Naive B cell (primary cell): ENCODE measurements at regions not wholly inside any gene's neighbourhood (a gene's known extent, or its start where the extent isn't known, plus 50 kb on each side); places are given as distances from the start of the nearest gene placed in this dataset.

Experiments used
- ATAC-seq, 2 donors: fragments of 150-1000 bp; cut with Tn5 transposase; 2 replicates each; pipeline ENCODE4 v1.10.0; 2021; ENCODE audit warnings: low read depth in 2 of 2, mild to moderate bottlenecking in 2 of 2, moderate library complexity in 2 of 2
- DNase-seq: peaks from one replicate; pipeline ENCODE4 v3.0.0; 2022
- H3K27ac Mint-ChIP-seq, 6 donors: one replicate each; pipeline ENCODE4 v1.8.0; 2020 to 2022; ENCODE audit warnings: mild to moderate bottlenecking in 6 of 6, mixed read lengths in 6 of 6, moderate library complexity in 5 of 6, inconsistent platforms in 2 of 6
- H3K27me3 Mint-ChIP-seq, 3 donors: one replicate each; pipeline ENCODE4 v1.8.0; 2021 to 2022; ENCODE audit warnings: mixed read lengths in 3 of 3, mild to moderate bottlenecking in 1 of 3
- H3K36me3 Mint-ChIP-seq, 2 donors: one replicate each; pipeline ENCODE4 v1.8.0; 2020 to 2022; ENCODE audit warnings: mixed read lengths in 2 of 2, inconsistent platforms in 1 of 2, mild to moderate bottlenecking in 1 of 2
- H3K4me1 Mint-ChIP-seq, 3 donors: one replicate each; pipeline ENCODE4 v1.8.0; 2020 to 2022; ENCODE audit warnings: mixed read lengths in 3 of 3, inconsistent platforms in 1 of 3, mild to moderate bottlenecking in 1 of 3, moderate library complexity in 1 of 3
- H3K4me3 Mint-ChIP-seq, 8 donors: one replicate each; pipeline ENCODE4 v1.8.0; 2020 to 2022; ENCODE audit warnings: mild to moderate bottlenecking in 8 of 8, mixed read lengths in 8 of 8, moderate library complexity in 8 of 8, inconsistent platforms in 2 of 8
- H3K9me3 Mint-ChIP-seq, 7 donors: one replicate each; pipeline ENCODE4 v1.8.0; 2020 to 2022; ENCODE audit warnings: mixed read lengths in 7 of 7, mild to moderate bottlenecking in 5 of 7, inconsistent platforms in 2 of 7, moderate library complexity in 1 of 7

DNA sequence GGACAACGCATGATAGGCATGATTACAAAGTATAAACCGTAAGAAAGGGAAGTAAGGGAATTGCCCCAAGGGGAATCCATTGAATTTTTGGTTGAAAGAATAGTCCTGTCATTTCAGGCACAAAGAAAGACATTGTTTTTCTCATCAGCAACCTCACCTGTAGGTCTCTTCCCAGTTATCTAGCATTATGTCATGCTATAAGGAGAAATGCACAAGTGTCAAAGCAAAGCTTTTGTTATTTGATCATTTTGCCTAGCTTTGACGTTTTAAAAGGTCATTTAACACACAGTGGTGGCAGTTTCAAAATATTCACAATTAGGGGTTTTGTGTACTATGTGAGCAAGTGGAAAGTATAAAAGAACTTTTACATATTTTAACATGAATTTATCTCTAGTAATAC is 796.2 kb upstream of the MIR17HG start:
- Mint-ChIP-seq H3K36me3 (no peaks in the 10 kb centered on the region), H3K4me3 (no peak overlapping the region), H3K27ac (no peak overlapping the region), H3K9me3 (peaks cover 7 to 30% (median 14%) of the 10 kb centered on the region in 7 donors), H3K27me3 (no peaks in the 10 kb centered on the region), H3K4me1 (no peaks in the 10 kb centered on the region)
- ATAC-seq (no peak), DNase-seq (no peak)

GRCh38 chr13:90552702-90553101 is 794.8 kb upstream of the MIR17HG start:
- Mint-ChIP-seq H3K4me1 (no peaks in the 10 kb centered on the region), H3K9me3 (peaks cover 4 to 18% (median 12%) of the 10 kb centered on the region in 7 donors), H3K27ac (no peak overlapping the region), H3K36me3 (no peaks in the 10 kb centered on the region), H3K4me3 (no peak overlapping the region), H3K27me3 (no peaks in the 10 kb centered on the region)
- ATAC-seq (no peak), DNase-seq (no peak)

- Mint-ChIP-seq H3K27me3 (no peaks in the 10 kb centered on the region), H3K27ac (no peak overlapping the region), H3K9me3 (peaks cover 2 to 15% (median 10%) of the 10 kb centered on the region in 7 donors), H3K4me3 (no peak overlapping the region), H3K36me3 (no peaks in the 10 kb centered on the region), H3K4me1 (no peaks in the 10 kb centered on the region)
- no peak for DNase-seq
- ATAC-seq: no peak
These were observed 794.3 kb upstream of the MIR17HG start for GRCh38 chr13:90553159-90553558.

- Mint-ChIP-seq H3K27ac (no peak overlapping the region), H3K36me3 (no peaks in the 10 kb centered on the region), H3K9me3 (peaks cover 0 to 11% (median 2%) of the 10 kb centered on the region in 7 donors), H3K4me3 (peak overlapping the region in 1 of 8 donors; percentile 2), H3K27me3 (no peaks in the 10 kb centered on the region), H3K4me1 (no peaks in the 10 kb centered on the region)
- no peak for DNase-seq
- no peak for ATAC-seq
These were observed 789.9 kb upstream of the MIR17HG start for GRCh38 chr13:90557626-90558025.

DNA sequence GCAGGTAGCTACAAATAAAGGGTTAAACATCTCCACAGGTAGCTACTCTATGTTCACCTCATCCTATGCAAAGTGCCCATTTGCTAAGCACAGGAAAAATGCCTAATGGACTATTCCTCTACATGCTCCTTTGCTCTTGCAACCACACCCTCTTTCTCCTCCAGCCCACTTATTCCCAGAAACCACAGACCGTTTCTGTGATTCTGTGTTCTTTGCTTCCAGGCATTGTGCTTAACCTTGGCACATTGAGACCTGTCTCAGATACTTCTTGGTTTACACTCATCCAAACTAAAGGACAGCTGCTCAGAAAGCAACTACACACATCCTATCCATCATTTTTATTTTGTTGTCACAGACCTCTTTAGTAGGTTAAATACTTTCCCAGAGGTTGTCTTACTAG is 785.0 kb upstream of the MIR17HG start:
- Mint-ChIP-seq H3K27ac (no peak overlapping the region), H3K9me3 (peaks cover 0 to 14% (median 2%) of the 10 kb centered on the region in 7 donors), H3K27me3 (no peaks in the 10 kb centered on the region), H3K4me3 (no peak overlapping the region), H3K36me3 (no peaks in the 10 kb centered on the region), H3K4me1 (no peaks in the 10 kb centered on the region)
- ATAC-seq (no peak), DNase-seq (no peak)

DNA sequence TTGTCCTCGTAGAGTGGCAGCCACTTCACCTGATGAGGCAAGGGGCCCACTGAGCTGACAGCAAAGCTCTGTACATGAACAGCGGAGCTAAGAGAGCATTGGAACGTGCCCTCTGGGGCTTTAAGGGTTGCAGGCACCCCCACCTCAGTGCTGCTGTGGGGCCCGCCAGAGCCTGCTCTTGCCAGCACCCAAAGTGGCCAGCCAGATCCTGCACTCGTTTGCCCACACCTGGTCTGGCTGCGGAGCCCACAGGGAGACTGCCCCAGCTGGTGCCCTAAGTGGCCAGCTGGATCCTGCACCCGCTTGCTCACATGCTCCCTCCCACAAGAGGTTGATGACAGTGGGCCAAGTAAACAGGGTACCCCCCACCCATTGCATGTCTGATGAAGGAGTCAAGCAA is 783.4 kb upstream of the MIR17HG start:
- ATAC-seq: no peak
- no peaks in the 10 kb centered on the region for H3K36me3 Mint-ChIP-seq
- no peak overlapping the region for H3K4me3 Mint-ChIP-seq
- H3K27ac Mint-ChIP-seq: no peak overlapping the region
- H3K4me1 Mint-ChIP-seq: no peaks in the 10 kb centered on the region
- H3K9me3 Mint-ChIP-seq: peaks cover 0 to 14% (median 4%) of the 10 kb centered on the region in 7 donors
- DNase-seq: no peak
- H3K27me3 Mint-ChIP-seq: no peaks in the 10 kb centered on the region

DNA sequence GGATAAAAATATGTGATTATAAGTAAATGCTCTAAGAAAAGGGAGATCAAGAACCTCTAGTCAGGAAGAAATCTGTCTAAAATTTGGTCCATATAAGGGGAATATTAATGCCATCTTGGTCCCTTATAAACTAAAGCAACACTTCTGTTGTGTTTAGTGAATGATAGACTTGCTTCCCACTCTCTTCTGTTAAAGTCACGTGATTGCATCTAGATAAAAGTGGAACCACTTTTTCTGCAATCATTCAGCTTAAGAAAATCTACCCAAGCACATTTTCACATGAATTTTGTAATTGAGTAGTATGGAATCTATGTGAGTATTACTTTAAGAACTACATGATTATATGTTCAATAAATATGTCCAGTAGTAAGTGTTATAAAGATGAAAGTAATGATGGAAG is 782.9 kb upstream of the MIR17HG start:
- Mint-ChIP-seq H3K4me3 (no peak overlapping the region), H3K36me3 (no peaks in the 10 kb centered on the region), H3K27ac (peak overlapping the region in 1 of 6 donors; percentile 10), H3K4me1 (no peaks in the 10 kb centered on the region), H3K9me3 (peaks cover 0 to 14% (median 5%) of the 10 kb centered on the region in 7 donors), H3K27me3 (no peaks in the 10 kb centered on the region)
- no peak for ATAC-seq
- DNase-seq: no peak

GRCh38 chr13:90565985-90566713 is 781.3 kb upstream of the MIR17HG start:
- Mint-ChIP-seq H3K4me3 (no peak overlapping the region), H3K36me3 (no peaks in the 10 kb centered on the region), H3K4me1 (no peaks in the 10 kb centered on the region), H3K27me3 (no peaks in the 10 kb centered on the region), H3K9me3 (peaks cover 0 to 7% (median 5%) of the 10 kb centered on the region in 7 donors), H3K27ac (no peak overlapping the region)
- DNase-seq: no peak
- no peak for ATAC-seq

DNA sequence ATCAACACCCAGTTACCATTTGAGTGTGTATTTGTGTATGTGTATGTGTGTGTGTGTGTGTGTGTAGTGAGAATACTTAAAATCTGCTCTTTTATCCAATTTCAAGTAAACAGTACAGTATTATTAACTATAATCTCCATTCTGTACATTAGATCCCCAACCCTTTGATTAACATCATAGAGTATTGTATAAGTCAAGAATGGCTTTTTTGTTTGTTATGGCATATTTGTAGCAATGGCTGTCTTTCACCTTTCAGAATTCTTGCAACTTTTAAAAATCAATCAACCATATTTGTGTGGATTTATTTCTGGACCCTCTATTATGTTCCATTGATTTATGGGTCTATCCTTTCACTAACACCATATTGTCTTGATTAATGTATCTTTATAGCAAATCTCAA is 779.3 kb upstream of the MIR17HG start:
- ATAC-seq (no peak), DNase-seq (no peak)
- H3K27ac Mint-ChIP-seq: no peak overlapping the region
- H3K27me3 Mint-ChIP-seq: no peaks in the 10 kb centered on the region
- peaks cover 0 to 9% (median 3%) of the 10 kb centered on the region in 7 donors for H3K9me3 Mint-ChIP-seq
- H3K4me3 Mint-ChIP-seq: no peak overlapping the region
- no peaks in the 10 kb centered on the region for H3K4me1 Mint-ChIP-seq
- H3K36me3 Mint-ChIP-seq: no peaks in the 10 kb centered on the region

GRCh38 chr13:90576067-90576466 is 771.4 kb upstream of the MIR17HG start:
- Mint-ChIP-seq H3K36me3 (no peaks in the 10 kb centered on the region), H3K4me3 (no peak overlapping the region), H3K4me1 (no peaks in the 10 kb centered on the region), H3K27me3 (no peaks in the 10 kb centered on the region), H3K9me3 (peaks cover 0 to 3% (median 2%) of the 10 kb centered on the region in 7 donors), H3K27ac (no peak overlapping the region)
- ATAC-seq (no peak), DNase-seq (no peak)

DNA sequence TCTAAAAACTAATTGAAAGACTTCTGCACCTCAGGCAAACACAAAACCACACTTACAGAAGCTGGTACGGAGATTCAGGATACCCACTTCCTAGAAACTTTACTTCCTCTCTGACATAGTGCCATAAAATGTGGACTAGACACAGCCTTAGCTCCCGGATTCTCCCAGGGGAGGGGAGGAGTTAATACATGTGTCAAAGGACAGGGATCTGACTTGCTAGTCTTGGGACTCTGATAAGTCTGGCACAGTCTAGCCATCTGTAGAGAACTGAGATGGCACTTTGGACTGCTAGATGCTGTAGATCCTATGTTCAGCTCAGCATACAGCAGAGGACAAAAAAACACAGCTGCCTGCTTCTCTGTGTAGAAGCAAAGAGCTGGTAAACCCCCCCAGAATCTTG is 769.8 kb upstream of the MIR17HG start:
- peak overlapping the region in 1 of 6 donors; percentile 35 for H3K27ac Mint-ChIP-seq
- DNase-seq (no peak), ATAC-seq (no peak)
- peaks cover 0 to 3% (median 0%) of the 10 kb centered on the region in 7 donors for H3K9me3 Mint-ChIP-seq
- no peaks in the 10 kb centered on the region for H3K27me3 Mint-ChIP-seq
- no peaks in the 10 kb centered on the region for H3K36me3 Mint-ChIP-seq
- no peaks in the 10 kb centered on the region for H3K4me1 Mint-ChIP-seq
- no peak overlapping the region for H3K4me3 Mint-ChIP-seq

- Mint-ChIP-seq H3K27me3 (no peaks in the 10 kb centered on the region), H3K36me3 (no peaks in the 10 kb centered on the region)
- ATAC-seq: no peak
These were observed 762.1 kb upstream of the MIR17HG start for GRCh38 chr13:90585392-90585791.

GRCh38 chr13:90591260-90591926 is 756.1 kb upstream of the MIR17HG start:
- no peak overlapping the region for H3K4me3 Mint-ChIP-seq
- peaks cover 0 to 6% (median 4%) of the 10 kb centered on the region in 7 donors for H3K9me3 Mint-ChIP-seq
- no peaks in the 10 kb centered on the region for H3K36me3 Mint-ChIP-seq
- no peak overlapping the region for H3K27ac Mint-ChIP-seq
- ATAC-seq (no peak), DNase-seq (no peak)
- H3K27me3 Mint-ChIP-seq: no peaks in the 10 kb centered on the region
- no peaks in the 10 kb centered on the region for H3K4me1 Mint-ChIP-seq

More at GRCh38 chr13:90585392-90585791, 762.1 kb upstream of the MIR17HG start:
- Mint-ChIP-seq H3K4me3 (no peak overlapping the region), H3K4me1 (no peaks in the 10 kb centered on the region), H3K9me3 (peaks cover 0 to 13% (median 4%) of the 10 kb centered on the region in 7 donors), H3K27ac (no peak overlapping the region)
- DNase-seq: no peak

DNA sequence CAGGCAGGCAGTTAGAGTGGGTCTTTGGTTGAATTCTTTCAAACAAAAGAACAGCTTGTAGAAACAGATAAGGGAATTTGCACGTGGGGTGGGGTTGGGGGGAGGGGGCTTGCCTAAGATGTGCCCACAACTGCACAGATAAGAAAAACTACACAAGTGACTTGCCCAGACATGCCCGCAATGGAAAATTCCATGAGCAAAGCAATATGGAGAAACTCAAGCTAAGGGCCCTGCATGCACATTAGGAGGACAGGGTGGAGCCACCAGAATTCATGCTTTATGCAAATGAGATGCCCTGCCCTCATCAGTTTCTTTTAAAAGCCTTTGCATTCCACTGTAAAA is 755.6 kb upstream of the MIR17HG start:
- Mint-ChIP-seq H3K4me3 (no peak overlapping the region), H3K36me3 (no peaks in the 10 kb centered on the region), H3K27ac (no peak overlapping the region), H3K27me3 (no peaks in the 10 kb centered on the region), H3K9me3 (peaks cover 0 to 6% (median 4%) of the 10 kb centered on the region in 7 donors), H3K4me1 (no peaks in the 10 kb centered on the region)
- ATAC-seq: no peak
- DNase-seq: no peak
